ENCODE measurements at regions not wholly inside any gene's neighbourhood (a gene's known extent, or its start where the extent isn't known, plus 50 kb on each side); places are given as distances from the start of the nearest gene placed in this dataset.

DNA sequence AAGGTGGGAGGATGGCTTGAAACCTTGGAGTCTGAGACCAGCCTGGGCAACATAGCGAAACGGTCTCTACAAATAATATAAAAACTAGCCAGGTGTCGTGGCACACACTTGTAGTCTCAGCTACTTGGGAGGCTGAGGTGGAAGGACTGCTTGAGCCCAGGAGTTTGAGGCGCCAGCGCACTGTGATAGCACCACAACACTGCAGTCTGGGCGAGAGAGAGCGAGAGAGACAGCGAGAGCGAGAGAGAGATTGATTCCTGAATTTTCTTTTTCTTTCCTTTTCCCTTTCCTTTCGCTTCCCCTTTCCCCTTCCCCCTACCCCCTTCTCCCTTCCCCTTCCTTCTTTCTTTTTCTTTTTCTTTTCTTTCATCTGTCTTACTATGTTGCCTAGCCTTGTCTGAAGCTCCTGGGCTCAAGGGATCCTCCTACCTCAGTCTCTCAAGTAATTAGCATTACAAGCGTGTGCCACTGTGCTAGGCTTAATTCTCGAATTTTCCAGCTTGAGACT, 162.4 kb upstream of the ZBED5 start:
- H3K9me3 Mint-ChIP-seq: no peaks in the 10 kb centered on the region
- no peak overlapping the region for H3K27ac Mint-ChIP-seq
- H3K36me3 Mint-ChIP-seq (ENCODE audit: low read depth): no peaks in the 10 kb centered on the region
- no peaks in the 10 kb centered on the region for H3K4me1 Mint-ChIP-seq
- no peaks in the 10 kb centered on the region for H3K27me3 Mint-ChIP-seq
- ATAC-seq (replicated peaks): no peak
- H3K4me3 Mint-ChIP-seq: no peak overlapping the region

DNA sequence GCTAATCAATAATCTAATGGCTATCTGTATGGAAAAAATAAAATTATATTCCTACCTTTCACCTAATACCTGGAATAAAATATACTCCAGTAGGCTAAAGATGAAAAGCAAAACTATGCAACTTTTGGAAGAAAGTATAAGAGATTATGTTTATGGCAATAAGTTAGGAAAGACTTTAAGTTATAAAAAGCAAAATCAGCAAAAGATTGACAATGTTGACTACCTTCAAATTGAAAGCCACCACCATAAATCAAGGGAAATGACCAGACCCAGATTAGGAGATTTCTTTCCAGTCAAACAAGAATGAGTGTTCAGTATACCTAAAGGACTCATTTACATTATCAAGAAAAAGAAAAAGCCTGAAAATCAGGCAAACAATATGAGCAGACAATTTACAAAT, 159.1 kb upstream of the ZBED5 start:
- no peak for ATAC-seq (replicated peaks)
- no peaks in the 10 kb centered on the region for H3K27me3 Mint-ChIP-seq
- no peaks in the 10 kb centered on the region for H3K4me1 Mint-ChIP-seq
- H3K9me3 Mint-ChIP-seq: no peaks in the 10 kb centered on the region
- H3K4me3 Mint-ChIP-seq: no peak overlapping the region
- H3K36me3 Mint-ChIP-seq (ENCODE audit: low read depth): no peaks in the 10 kb centered on the region
- H3K27ac Mint-ChIP-seq: no peak overlapping the region

DNA sequence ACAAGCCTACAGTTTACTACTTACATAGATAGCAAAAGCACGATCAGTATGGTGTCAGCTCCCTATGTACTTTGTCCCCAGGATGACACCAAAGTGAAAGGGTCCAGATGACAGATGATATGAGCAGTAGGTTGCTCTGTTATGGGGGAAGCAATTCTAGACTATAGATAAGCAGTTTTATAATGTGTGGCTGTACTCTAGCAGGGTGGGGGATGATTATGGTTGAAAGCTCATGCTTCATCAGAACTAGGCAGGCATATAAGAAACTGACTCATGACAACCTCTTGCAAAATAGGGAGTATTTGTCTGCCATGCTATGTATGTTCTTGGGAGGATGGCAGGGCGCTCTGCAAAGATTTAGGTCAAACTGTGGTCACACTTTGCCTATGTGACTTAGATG, 158.2 kb upstream of the ZBED5 start:
- H3K4me1 Mint-ChIP-seq: no peaks in the 10 kb centered on the region
- no peaks in the 10 kb centered on the region for H3K27me3 Mint-ChIP-seq
- peak; percentile 57 for ATAC-seq (replicated peaks)
- H3K4me3 Mint-ChIP-seq: no peak overlapping the region
- H3K9me3 Mint-ChIP-seq: no peaks in the 10 kb centered on the region
- H3K36me3 Mint-ChIP-seq (ENCODE audit: low read depth): no peaks in the 10 kb centered on the region
- no peak overlapping the region for H3K27ac Mint-ChIP-seq

DNA sequence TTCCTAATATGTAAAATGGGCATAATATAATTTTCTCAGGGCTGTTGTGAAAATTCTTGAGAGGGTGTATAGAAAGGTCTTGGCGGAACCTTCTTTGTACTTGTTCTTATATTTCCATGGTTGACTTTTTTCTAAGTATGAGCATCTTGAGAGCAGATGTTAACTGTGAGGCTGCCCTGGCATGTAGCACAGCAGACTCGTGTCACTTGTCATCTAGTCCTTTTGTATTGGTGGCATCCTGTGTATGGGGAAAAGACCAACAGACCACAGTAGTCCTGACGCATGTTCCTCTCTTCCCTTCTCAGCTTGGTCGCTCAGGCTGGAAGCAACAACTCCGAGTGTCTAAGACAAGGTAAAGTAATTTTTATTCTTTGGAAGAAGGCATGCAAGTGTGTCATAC, 153.8 kb upstream of the ZBED5 start:
- no peak overlapping the region for H3K4me3 Mint-ChIP-seq
- no peaks in the 10 kb centered on the region for H3K4me1 Mint-ChIP-seq
- no peaks in the 10 kb centered on the region for H3K36me3 Mint-ChIP-seq (ENCODE audit: low read depth)
- no peak overlapping the region for H3K27ac Mint-ChIP-seq
- ATAC-seq (replicated peaks): no peak
- no peaks in the 10 kb centered on the region for H3K9me3 Mint-ChIP-seq
- H3K27me3 Mint-ChIP-seq: peaks cover 24% of the 10 kb centered on the region

DNA sequence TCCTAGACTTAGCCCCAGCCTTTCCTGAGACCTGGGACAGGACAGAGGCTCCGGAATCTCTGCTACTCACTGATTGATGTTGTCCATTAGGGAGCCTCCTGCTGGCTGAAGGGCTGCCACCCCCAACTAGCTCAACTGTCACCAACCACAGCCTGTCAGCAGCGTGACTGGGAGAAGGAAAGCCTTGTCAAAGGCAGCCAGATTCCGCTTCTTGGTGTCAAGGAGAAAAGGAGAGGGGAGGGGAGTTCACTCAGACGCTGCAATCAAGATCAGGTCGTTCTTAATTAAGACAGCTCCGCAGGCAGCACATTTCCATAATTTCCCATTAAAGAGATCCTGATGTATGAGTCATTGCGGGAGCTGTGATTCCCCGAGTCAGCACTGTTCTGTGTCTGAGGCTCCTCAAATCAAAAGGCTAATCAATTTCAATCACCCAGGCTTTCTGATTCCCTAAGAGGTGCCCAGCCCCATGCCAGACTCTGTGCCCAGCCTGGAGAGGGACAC, 152.8 kb upstream of the ZBED5 start:
- Mint-ChIP-seq H3K27me3 (peaks cover 24% of the 10 kb centered on the region), H3K36me3 (ENCODE audit: low read depth) (no peaks in the 10 kb centered on the region), H3K4me1 (no peaks in the 10 kb centered on the region), H3K27ac (no peak overlapping the region), H3K9me3 (no peaks in the 10 kb centered on the region), H3K4me3 (no peak overlapping the region)
- ATAC-seq (replicated peaks): no peak

DNA sequence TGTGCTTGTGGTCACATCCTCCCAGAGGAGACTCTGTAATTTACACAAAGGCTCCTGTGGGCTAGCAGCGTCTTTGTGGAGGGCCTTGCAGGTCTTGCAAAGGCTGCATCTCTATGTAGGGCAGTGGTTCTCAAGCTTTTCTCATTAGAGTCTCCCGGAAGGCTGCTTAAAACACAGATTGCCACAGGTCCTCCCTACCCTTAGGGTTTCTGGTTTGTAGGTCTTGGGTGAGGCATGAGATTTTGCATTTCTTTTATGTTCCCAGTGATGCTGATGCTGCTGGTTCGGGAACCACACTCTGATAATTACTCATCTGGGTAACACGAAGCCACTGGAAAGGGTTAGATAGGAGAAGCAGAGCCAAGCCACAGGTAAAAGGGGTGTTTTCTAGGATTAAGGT, 151.3 kb upstream of the ZBED5 start:
- Mint-ChIP-seq H3K9me3 (no peaks in the 10 kb centered on the region), H3K4me3 (no peak overlapping the region), H3K36me3 (ENCODE audit: low read depth) (no peaks in the 10 kb centered on the region), H3K4me1 (no peaks in the 10 kb centered on the region), H3K27ac (no peak overlapping the region), H3K27me3 (peaks cover 27% of the 10 kb centered on the region)
- no peak for ATAC-seq (replicated peaks)

DNA sequence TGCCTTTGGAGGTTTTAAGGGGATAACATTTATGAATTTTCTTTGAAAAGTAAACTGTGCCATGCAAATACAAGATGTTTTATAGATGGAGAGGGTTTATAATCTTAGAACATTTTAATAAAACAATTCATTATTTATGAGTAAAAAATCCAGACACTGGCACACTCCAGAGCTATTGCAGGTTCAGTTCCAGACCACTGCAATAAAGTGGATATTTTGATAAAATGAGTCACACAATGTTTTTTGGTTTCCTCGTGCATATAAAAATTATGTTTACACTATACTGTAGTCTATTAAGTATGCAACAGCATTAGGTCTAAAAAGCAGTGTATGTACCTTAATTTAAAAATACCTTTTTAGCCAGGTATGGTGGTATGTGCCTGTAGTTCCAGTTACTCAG, 146.2 kb upstream of the ZBED5 start:
- no peaks in the 10 kb centered on the region for H3K4me1 Mint-ChIP-seq
- H3K27me3 Mint-ChIP-seq: peaks cover 39% of the 10 kb centered on the region
- no peaks in the 10 kb centered on the region for H3K9me3 Mint-ChIP-seq
- no peak overlapping the region for H3K27ac Mint-ChIP-seq
- no peaks in the 10 kb centered on the region for H3K36me3 Mint-ChIP-seq (ENCODE audit: low read depth)
- no peak overlapping the region for H3K4me3 Mint-ChIP-seq
- ATAC-seq (replicated peaks): no peak

DNA sequence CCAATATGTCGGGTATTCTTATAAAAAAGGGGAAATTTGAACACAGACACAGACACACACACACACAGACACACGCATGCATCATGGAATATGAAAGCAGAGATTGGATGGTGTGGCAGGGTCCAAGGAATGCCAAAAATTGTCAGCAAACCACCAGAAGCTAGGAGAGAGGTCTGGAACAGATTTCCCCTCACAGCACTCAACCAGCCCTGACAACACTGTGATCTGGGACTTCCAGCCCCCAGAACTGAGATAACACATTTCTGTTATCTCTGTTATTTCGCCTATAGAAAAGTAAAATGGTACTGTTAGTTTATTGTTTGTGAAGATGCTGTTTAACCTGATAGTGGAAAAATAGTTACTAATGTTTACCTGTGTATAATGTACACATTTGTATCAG, 145.4 kb upstream of the ZBED5 start:
- Mint-ChIP-seq H3K4me1 (no peaks in the 10 kb centered on the region), H3K9me3 (no peaks in the 10 kb centered on the region), H3K27ac (no peak overlapping the region), H3K36me3 (ENCODE audit: low read depth) (no peaks in the 10 kb centered on the region), H3K4me3 (no peak overlapping the region), H3K27me3 (peaks cover 40% of the 10 kb centered on the region)
- no peak for ATAC-seq (replicated peaks)

DNA sequence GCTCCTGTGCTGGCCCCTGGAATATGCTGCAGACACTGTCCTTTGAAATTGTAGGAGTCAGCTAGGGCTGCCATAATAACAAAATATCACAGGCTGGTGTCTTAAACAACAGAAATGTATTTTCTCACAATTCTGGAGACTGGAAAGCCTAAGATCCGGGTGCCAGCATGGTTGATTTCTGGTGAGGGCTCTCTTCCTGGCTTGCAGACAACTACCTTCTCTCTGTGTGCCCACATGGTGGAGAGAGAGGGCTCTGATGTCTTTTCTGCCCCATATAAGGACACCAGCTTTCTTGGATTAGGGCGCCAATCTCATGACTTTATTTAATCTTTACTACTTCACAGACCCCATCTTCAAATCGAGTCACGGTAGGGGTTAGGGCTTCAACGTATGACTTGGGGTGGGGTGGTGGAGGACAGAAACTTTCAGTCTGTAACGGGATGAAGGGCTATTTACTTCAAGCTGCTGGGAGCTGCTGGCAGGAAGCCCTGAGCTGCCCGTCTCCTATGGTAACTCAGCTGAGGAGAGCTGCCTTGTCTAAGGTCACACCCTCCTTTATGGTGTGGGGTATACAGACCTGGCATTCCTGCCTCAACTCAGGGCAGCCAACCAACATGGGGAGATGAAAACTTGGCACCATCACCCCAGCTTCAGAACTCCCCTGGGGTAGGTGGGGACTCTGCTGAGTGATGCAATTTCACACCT, 142.9 kb upstream of the ZBED5 start:
- Mint-ChIP-seq H3K4me1 (no peaks in the 10 kb centered on the region), H3K27ac (no peak overlapping the region), H3K9me3 (no peaks in the 10 kb centered on the region), H3K4me3 (no peak overlapping the region), H3K27me3 (peaks cover 38% of the 10 kb centered on the region), H3K36me3 (ENCODE audit: low read depth) (no peaks in the 10 kb centered on the region)
- ATAC-seq (replicated peaks): no peak

DNA sequence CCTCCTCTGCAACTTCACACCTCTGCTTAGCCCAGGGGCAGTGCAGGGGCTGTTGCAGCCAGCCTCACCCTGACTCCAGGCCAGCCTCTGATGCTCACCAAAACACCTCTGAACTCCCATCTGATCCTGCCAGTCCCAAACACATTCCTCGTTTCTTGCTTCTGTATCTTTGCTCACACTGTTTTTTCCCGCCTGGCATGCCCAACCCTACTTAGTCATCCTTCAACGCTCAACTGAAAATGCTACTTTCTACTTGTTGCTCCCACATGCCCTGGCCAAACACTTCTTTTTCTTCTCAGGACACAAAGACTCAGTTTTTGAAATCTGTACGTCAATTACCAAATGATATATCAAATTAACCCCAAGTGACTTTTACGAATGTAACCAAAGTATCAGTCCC, 140.8 kb upstream of the ZBED5 start:
- Mint-ChIP-seq H3K9me3 (peaks cover 3% of the 10 kb centered on the region), H3K36me3 (ENCODE audit: low read depth) (no peaks in the 10 kb centered on the region), H3K4me1 (no peaks in the 10 kb centered on the region), H3K4me3 (no peak overlapping the region), H3K27me3 (peaks cover 38% of the 10 kb centered on the region), H3K27ac (no peak overlapping the region)
- no peak for ATAC-seq (replicated peaks)

DNA sequence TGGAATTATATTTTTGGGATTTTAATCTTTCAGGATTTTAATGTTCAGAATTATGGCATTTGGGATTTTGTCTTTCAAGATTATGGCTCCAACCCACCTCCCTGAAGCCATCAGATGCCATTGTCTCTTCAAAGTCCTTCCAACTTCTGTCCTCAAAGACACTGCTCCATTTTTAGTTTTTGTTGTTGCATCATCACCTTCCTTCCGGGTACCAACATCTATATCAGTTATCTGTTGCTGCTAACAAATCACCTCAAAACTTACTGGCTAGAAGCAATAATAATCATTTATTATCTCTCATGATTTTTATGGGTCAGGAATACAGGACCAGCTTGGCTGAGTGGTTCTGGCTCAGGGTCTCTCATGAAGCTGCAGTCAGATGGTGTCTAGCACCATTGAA, 138.8 kb upstream of the ZBED5 start:
- Mint-ChIP-seq H3K4me1 (no peaks in the 10 kb centered on the region), H3K27me3 (peaks cover 28% of the 10 kb centered on the region), H3K9me3 (peaks cover 3% of the 10 kb centered on the region), H3K27ac (no peak overlapping the region), H3K4me3 (no peak overlapping the region), H3K36me3 (ENCODE audit: low read depth) (no peaks in the 10 kb centered on the region)
- ATAC-seq (replicated peaks): no peak

DNA sequence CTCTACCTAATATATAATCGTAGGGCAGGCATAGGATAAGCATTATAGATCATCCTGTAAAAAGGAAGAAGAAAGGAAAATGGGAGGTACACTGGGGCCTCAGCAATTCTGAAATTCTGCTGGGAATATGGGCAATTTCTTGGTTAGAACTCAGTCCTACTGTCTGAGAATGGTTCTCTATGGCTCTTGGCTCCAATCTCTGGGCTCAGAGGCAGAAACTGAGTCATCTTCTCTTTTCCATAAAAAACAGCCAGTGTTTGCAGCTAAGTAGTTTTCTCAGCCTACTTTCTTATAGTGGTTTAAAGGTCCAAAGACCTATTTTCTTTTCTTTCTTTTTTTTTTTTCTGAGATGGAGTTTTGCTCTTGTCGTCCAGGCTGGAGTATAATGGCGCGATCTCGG, 135.8 kb upstream of the ZBED5 start:
- Mint-ChIP-seq H3K4me3 (no peak overlapping the region), H3K27me3 (peaks cover 10% of the 10 kb centered on the region), H3K36me3 (ENCODE audit: low read depth) (no peaks in the 10 kb centered on the region), H3K9me3 (peaks cover 3% of the 10 kb centered on the region), H3K27ac (no peak overlapping the region), H3K4me1 (no peaks in the 10 kb centered on the region)
- no peak for ATAC-seq (replicated peaks)

DNA sequence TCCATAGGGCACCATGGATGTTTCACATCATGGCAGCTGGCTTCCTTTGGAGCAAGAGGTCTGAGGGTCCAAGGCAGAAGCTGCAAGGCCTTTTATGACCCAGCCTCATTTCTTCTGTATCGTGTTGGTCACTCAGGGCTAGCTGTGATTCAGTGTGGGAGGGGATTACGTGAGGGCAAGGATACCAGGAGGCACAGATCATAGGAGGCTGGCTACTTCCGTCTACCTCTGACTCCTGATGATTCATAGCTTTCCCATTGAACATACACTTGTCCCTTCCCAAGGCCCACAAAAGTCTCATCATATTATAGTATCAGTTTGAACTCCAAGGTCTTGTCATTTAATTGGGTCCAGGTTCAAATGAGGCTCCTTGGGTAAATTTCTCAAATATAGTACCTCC, 135.3 kb upstream of the ZBED5 start:
- Mint-ChIP-seq H3K27ac (no peak overlapping the region), H3K27me3 (peaks cover 8% of the 10 kb centered on the region), H3K4me1 (no peaks in the 10 kb centered on the region), H3K4me3 (no peak overlapping the region), H3K9me3 (peaks cover 3% of the 10 kb centered on the region), H3K36me3 (ENCODE audit: low read depth) (no peaks in the 10 kb centered on the region)
- no peak for ATAC-seq (replicated peaks)

DNA sequence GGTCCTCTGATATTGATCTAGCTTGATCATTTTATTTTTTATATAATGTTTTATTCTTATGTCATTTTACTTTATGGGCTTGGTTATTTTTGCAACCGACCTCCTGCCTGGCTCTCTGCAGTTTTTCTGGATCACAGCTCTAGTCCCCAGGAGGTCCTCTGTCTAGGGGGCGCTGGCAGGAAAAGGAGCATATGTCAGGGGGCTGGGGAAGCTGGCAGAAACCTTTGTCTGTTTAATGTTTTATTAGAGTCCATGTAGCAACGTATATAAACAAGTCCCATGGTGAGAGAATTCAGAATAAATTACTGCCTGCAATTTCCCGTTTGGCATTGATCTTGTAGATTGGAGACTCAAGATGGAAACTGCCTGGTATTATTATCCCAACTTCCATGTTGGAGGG, 133.5 kb upstream of the ZBED5 start:
- H3K27me3 Mint-ChIP-seq: peaks cover 4% of the 10 kb centered on the region
- no peak overlapping the region for H3K4me3 Mint-ChIP-seq
- H3K27ac Mint-ChIP-seq: no peak overlapping the region
- ATAC-seq (replicated peaks): no peak
- H3K9me3 Mint-ChIP-seq: peaks cover 3% of the 10 kb centered on the region
- no peaks in the 10 kb centered on the region for H3K4me1 Mint-ChIP-seq
- no peaks in the 10 kb centered on the region for H3K36me3 Mint-ChIP-seq (ENCODE audit: low read depth)

DNA sequence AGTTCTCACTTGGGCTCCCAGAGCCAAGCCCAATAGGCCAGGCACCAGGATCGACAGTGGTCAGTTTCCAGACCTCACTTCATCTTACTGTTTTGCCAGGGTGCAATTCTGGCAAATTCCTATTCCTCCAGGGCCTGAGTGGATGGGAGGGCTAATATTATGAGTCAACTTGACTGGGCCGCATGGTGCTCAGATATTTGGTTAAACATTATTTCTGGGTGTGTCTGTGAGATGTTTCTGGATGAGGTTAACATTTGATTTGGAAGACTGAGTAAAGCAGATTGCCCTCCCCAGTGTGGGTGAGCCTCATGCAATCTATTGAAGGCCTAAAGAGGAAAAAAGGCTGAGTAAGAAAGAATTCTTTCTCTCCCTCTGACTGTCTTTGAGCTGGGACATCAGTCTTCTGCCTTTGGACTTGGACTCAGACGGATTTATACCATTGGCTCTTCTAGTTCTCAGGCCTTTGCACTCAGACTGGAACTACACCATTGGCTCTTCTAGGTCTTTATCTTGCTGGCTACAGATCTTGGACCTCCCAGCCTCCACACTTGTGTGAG, 132.9 kb upstream of the ZBED5 start:
- Mint-ChIP-seq H3K27me3 (peaks cover 4% of the 10 kb centered on the region), H3K4me1 (no peaks in the 10 kb centered on the region), H3K9me3 (peaks cover 3% of the 10 kb centered on the region), H3K27ac (no peak overlapping the region), H3K4me3 (no peak overlapping the region), H3K36me3 (ENCODE audit: low read depth) (no peaks in the 10 kb centered on the region)
- no peak for ATAC-seq (replicated peaks)
